NCI-H187 (cell line): ENCODE measurements at regions not wholly inside any gene's neighbourhood (a gene's known extent, or its start where the extent isn't known, plus 50 kb on each side); places are given as distances from the start of the nearest gene placed in this dataset.
A peak's percentile ranks its signal among the peaks of the same experiment; 100 is the strongest.

Experiments used
- DNase-seq, 2 experiments: peaks; one replicate each; lab custom pipeline; 2025; lab: John Stamatoyannopoulos, UW

- DNase-seq: peak; percentile 41 to 42
Measured at GRCh38 chr2:5482929-5483331, 209.3 kb upstream of the SOX11 start.

GRCh38 chr2:5484868-5485267, 207.3 kb upstream of the SOX11 start:
- no peak for DNase-seq

- DNase-seq: no peak
Measured at GRCh38 chr2:5491523-5491922, 200.7 kb upstream of the SOX11 start.

- no peak for DNase-seq
Measured at GRCh38 chr2:5493256-5493655, 198.9 kb upstream of the SOX11 start.

GRCh38 chr2:5494212-5494611, 198.0 kb upstream of the SOX11 start:
- DNase-seq: no peak

GRCh38 chr2:5495586-5495985, 196.6 kb upstream of the SOX11 start:
- no peak for DNase-seq

- DNase-seq: no peak
Measured at GRCh38 chr2:5497874-5498273, 194.3 kb upstream of the SOX11 start.

GRCh38 chr2:5501807-5502206, 190.4 kb upstream of the SOX11 start:
- no peak for DNase-seq

GRCh38 chr2:5502385-5502784, 189.8 kb upstream of the SOX11 start:
- no peak for DNase-seq

GRCh38 chr2:5504756-5505155, 187.4 kb upstream of the SOX11 start:
- DNase-seq: no peak

GRCh38 chr2:5507367-5507766, 184.8 kb upstream of the SOX11 start:
- DNase-seq: no peak

- DNase-seq: no peak
Measured at GRCh38 chr2:5509362-5509761, 182.8 kb upstream of the SOX11 start.

GRCh38 chr2:5510082-5510481, 182.1 kb upstream of the SOX11 start:
- DNase-seq: no peak

GRCh38 chr2:5515693-5516092, 176.5 kb upstream of the SOX11 start:
- no peak for DNase-seq

GRCh38 chr2:5519286-5519685, 172.9 kb upstream of the SOX11 start:
- DNase-seq: no peak

- no peak for DNase-seq
Measured at GRCh38 chr2:5520463-5520972, 171.7 kb upstream of the SOX11 start.

GRCh38 chr2:5521461-5521860, 170.7 kb upstream of the SOX11 start:
- DNase-seq: no peak

GRCh38 chr2:5524551-5524950, 167.6 kb upstream of the SOX11 start:
- no peak for DNase-seq

- no peak for DNase-seq
Measured at GRCh38 chr2:5528706-5529105, 163.5 kb upstream of the SOX11 start.

GRCh38 chr2:5530011-5530696, 162.0 kb upstream of the SOX11 start:
- no peak for DNase-seq

- no peak for DNase-seq
Measured at GRCh38 chr2:5535301-5535700, 156.9 kb upstream of the SOX11 start.

- no peak for DNase-seq
Measured at GRCh38 chr2:5537180-5537688, 154.9 kb upstream of the SOX11 start.

- DNase-seq: no peak
Measured at GRCh38 chr2:5538313-5538712, 153.9 kb upstream of the SOX11 start.

- no peak for DNase-seq
Measured at GRCh38 chr2:5538772-5539171, 153.4 kb upstream of the SOX11 start.
